LHCN-M2 (cell line): ENCODE measurements at regions not wholly inside any gene's neighbourhood (a gene's known extent, or its start where the extent isn't known, plus 50 kb on each side); places are given as distances from the start of the nearest gene placed in this dataset.

Source experiments
- DNase-seq: peaks from one replicate; pipeline ENCODE4 v3.0.0-alpha.2; 2012; ENCODE audit warnings: low read depth

DNA sequence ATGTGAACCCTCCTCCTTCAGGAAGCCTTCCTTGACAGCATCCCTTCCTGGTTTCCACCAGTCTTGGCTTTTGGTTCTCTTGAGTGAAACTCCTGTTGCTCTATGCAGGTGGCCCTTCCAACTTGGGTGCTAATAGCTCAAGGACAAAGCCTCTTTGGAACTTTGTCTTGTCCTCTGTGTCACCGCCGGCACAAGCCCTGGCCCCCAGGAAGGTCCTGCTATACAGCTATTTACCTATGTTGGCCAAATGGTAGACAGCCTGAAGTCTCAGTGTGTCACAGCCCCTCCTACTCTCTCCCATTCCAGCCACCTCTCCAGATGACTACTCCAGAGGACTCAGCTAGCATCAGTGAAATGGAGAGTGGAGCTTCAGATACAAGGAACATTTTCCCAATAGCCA lies 94.7 kb upstream of the ZNF618 start:
- no peak for DNase-seq

DNA sequence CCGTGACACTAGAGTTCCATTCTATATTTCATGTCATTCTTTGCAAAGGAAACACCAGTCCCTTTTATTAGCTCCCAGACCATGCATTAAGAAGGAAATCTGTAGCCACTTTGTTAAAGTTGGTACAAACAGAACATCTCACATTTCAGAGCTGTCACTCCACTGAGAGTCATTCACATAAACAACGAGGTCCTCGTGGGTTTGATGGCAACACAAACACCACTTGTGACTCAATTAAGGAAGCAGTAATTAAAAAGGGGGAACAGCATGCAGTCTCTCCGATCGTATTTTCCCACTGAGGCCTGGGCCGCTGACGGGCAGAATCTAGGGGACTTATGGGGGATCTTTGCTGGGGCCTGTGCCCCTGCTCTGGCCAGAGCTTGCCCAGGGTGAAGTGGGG lies 94.2 kb upstream of the ZNF618 start:
- no peak for DNase-seq

DNA sequence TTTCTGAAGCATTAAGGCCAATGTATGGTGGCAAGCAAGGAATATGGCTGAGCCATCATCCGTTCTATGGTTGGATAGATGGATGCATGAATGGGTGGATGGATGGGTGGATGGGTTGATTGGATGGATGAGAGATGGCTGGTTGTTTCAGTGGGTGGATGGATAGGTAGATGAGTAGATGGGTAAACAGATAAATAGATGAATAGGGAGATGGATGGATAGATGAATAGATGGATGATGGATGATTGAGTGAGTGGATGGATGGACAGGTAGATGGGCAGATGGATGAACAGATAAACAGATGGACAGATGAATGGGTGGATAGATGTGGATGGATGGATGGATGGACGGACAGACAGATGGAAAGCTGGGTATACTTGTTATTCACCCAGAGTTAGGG lies 92.6 kb upstream of the ZNF618 start:
- no peak for DNase-seq

DNA sequence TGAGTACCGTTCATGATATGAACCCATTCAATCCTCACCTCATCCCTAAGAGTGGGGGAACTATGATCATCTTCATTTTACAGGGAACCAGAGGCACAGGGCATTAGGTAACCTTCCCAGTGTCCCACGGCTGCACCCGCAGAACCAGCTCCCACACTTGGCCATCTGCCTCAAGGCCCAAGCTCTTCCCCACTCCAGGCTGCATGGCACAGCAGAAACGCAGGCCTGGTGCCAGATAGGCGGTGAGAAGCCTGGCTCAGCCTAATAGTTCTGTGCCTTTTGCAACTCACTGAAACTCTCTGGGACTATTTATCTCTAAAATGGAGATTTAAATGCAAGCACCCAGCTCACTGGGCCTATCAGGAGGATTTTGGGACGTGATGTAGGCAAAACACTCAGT lies 90.8 kb upstream of the ZNF618 start:
- no peak for DNase-seq

DNA sequence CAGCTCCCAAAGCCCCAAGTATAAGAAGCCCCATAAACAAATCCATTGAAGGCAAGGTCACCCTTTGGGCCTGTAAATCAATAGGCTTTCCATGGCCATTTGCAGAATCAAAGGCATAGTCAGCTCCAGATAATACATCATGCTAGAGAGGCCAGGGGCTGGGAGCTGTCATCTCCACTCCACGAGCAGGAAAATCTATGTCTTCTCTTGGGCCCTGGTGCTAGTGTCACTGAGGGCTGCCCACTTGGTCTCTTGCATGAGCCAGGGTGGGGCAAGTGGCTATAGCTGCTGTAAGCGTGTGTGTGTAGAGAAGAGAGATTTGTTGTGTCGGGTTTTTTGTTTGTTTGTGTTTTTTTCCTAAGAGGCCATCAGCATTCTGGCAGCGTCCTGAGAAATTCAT lies 90.0 kb upstream of the ZNF618 start:
- no peak for DNase-seq

DNA sequence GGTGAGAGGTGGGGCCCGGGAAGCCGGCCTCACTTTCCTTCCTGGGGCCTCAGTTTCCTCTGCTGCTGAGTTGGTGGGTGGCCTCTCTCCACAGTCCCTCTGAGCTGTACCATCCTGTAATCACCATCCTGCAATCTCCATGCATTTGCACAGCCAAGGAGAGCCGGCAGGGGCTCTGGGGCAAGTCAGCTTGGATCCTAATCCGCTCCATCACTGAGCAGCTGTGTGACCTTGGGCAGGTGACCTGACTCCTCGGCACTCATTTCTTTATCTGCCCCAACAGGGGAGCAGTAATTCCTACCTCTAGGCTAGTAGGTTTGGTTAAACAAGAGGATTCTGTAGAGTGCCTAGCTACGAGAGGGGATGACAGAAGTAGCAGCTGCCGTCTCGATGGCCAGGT lies 88.2 kb upstream of the ZNF618 start:
- DNase-seq, result no peak

DNA sequence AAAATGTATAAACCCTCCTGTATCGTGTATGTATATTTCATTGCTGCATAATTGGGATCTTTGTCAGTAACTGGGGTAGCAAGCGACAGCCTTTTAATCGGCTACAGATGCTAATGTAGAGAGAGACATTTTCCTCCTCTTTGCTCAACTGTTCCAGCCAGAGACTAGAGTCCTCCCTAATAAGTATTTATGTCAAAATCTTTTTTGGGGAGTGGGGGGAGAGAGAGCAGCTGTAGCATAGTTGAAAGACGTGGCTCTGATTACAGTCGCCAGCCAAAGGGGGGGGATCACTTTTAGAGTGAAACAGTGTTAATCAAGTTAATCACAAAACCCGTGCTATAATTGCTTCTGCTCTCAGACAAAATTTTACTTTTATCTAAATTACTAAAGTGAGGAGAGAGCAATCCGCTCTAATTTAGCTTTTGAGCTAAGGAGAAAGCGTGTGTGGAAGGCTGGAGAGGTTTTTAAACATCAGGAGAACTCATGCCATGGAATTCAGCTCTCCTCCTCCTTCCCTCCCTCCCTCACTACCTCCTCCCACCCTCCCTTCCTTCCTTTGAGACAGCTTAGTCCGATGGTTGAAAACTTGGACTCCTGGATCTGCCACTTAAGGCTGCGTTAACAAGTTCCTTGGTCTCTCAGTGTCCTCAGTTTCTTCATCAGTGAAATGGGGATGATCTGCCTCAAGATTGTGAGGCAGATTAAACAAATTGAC lies 87.3 kb upstream of the ZNF618 start:
- DNase-seq, result no peak

DNA sequence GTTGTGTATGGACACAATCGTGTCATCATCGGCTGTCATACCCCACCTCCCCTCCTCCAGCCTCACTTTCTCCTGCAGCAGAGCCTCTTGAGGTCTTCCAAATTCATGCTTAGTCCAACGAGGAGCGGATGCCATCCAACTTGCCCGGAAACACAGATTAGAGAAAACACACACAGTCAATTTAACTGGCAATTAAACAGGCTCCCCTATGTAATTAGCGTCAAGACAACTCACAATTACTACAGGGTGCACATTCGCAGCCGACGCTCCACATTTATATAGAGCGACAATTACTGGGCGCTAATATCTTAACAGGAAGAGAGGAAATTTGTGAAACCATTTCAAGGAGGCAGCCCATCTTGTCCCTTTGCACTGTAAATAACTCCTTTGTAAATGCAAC lies 86.0 kb upstream of the ZNF618 start:
- DNase-seq, result no peak

DNA sequence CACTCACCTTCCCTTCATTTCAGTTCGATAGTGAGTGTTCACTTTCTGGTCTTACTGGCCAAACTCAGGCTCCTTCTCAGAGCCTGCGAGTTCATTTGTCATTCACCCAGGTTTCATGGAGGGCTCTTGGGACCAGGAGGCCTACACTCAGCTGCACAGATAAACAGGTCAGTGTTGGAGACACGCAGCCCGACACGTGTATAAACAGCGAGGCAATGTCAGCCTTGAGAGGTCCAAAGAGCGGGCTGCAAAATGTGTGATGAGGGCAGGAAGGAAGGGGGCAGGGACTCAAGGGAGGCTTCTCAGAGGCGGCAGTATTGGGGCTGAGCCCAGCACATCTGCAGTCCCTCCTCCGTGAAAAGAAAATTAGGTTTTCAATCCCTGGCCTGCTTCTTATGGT lies 82.6 kb upstream of the ZNF618 start:
- no peak for DNase-seq

DNA sequence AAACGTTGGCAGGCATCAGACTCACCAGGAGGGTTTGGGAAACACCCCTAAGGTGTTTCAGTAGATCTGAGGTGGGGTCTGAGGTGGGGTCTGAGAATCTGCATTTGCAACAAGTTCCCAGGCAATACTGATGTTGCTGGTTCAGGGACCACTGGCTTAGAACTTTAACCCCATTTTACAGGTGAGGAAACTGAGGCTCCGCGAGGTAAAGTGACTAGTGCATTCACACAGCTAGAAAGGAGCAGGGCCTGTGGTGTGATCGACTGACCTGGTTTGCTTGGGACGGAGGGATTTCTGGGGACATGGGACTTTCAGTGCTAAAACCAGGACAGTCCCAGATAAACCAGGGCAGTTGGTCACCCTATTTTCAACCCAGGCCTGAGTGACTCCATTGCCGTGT lies 81.4 kb upstream of the ZNF618 start:
- no peak for DNase-seq

DNA sequence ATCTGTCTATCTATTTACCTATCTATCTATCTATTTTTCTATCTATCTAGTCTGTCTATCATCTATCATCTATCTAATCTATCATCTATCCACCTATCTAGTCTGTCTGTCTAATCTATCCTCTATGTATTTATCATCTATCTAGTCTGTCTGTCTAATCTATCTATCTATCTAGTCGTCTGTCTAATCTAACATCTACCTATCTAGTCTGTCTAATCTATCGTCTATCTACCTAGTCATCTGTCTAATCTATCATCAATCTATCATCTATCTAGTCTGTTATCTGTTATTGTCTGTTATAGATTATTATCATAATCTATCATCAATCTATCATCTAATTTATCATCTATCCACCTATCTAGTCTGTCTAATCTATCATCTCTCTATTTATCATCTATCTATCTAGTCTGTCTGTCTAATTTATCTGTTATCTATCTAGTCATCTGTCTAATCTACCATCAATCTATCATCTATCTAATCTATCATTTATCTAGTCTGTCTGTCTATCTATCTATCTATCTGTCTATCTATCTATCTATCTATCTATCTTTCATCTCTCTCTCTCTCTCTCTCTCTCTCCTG lies 80.2 kb upstream of the ZNF618 start:
- DNase-seq, result no peak

DNA sequence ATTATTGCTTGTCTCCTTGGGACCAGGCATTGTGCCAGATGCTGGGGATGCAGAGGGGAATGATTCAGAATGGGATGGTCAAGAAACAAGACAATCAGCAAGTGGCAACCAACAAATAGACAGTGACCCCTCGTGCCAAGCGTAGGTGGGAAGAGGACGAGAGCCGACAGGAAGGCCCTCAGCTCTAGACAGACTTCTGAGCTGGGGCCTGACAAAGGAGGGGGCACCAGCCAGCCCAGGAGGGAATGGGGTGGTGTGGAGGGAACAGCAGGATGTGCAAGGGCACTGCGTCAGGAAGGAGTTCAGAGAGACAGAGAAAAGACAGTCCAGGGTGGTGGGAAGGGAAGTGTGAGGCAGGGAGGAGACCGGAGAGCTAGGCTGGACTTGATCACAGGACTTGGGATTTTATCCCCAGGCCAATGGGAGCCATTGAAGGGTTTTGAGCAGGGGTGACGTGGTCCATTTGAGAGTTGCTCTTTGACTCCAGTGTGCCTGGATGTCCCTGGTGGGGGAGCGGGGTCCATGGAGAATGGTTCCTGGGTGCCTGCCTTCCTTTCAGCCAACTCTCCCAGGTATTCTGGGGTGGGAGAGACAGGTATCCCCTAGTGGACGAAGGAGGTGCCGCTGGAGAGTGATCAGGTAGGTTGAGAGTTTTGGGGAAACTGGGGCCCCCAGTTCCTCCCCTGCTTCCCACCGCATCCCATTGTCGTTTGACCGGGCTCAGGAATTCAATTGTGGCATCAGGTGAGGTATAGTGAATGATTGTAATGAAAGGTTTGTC lies 79.3 kb upstream of the ZNF618 start:
- no peak for DNase-seq

DNA sequence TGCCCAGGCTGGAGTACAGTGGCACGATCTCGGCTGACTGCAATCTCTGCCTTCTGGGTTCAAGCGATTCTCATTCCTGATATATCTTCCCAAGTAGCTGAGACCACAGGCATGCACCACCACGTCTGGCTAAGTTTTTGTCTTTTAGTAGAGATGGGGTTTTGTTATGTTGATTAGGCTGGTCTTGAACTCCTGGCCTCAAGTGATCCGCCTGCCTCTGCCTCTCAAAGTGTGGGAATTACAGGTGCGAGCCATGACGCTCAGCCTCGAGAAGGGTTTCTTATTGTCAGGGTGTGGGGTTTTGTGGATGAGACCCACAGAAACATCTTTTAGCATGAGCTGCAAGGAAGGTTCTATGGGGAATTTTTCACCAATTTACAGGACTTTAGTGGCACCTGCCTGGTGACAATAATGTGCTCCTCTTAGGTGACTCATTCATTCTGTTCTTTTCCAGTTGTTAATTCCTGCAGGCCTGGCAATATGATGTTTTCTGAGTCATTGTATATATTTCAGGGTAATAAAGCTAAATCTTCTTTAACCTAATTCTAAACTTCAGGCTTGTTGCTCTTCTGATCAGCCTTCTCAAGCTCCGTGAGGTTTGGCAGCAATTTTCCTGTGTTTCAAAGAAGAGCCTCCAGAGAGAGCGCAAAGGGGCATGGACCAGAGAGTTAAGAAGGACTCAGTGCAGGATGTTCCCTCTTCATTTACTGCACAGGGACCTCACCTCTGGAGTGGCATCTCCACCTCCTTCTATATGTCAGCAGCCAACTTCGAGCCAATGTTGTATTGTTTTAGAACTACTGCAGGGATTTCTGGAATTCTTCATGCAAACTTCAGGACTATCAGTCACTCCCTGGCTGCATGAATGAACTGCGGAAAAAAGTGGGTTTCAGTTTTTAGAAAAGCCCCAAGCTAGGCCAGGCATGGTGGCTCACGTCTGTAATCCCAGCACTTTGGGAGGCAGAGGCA lies 77.8 kb upstream of the ZNF618 start:
- peak; percentile 10 for DNase-seq

DNA sequence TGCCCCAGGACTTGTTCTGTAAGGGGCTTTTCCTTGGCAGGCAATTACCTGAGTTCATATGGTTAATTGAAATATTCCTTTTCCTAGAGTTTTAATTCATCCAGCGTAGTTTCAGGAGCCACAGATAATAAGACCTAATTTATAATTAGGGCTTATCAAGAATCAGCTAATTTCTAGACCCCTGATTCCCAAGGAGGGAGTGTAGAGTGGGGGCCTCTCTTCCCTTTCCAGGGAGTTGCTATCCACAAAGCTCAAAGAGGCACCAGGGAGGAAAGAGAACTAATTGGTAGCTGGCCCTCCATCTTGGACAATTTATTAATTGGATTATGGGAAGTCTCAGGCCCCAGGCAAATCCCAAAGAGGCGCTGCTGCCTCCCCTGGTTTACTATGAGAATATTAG lies 75.8 kb upstream of the ZNF618 start:
- DNase-seq, result no peak

DNA sequence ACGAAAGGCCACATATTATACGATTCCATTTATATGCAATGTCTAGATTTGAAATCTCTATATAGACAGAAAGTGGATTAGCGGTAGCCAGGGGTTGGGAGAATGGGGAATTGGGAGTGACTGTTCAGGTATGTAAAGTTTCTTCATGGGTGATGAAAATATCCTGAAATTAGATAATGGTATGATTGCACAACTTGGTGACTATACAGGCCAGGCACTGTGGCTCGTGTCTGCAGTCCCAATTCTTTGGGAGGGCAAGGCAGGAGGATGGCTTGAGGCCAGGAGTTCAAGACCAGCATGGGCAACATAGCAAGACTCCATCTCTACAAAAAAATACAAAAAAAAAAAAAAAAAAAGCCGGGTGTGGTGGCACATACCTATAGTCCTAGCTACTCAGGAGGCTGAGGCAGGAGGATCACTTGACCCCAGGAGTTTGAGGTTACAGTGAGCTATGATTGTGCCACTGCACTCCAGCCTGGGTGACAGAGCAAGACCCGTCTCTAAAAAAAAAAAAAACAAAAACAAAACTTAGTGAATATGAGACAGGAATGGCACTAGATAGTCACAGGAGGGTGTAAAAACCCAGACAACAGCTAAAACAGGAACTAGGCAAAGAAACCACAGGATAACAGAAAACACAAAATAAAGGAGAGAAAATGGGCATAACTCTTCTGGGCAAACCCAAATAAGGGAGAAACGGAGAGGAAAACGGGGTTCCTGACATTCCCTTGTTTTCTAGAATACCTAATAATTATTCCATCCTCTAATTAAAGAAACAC lies 72.1 kb upstream of the ZNF618 start:
- no peak for DNase-seq

DNA sequence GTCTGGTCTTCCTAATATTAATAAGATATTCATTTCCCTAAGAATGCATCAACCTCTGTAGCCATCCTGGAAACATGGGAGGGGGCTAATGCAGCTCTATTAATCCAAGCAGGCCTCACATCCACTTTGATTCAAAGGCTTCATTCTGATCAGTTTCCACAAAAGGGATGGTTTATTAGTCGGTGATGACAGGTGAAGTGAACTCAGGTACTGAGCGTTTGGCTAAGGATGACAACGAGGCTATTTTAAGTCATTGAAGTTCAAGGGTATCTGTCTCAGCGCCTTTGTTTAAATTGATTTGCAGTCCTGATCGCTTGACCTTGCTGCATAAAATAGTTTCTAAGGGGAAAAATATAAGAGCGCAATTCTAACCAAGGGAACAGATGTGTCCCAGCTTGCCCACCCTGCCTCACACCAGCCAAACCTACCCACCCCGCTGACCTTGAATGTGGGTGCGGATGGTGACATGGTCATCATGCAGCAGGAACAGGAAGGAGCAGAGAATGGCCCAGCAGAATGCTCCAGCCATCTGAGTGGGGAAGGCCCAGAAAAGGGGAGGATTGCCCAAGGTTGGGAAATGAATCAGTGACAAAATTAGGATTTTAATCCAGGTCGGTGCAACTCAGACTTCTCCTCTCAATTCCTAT lies 70.5 kb upstream of the ZNF618 start:
- no peak for DNase-seq

DNA sequence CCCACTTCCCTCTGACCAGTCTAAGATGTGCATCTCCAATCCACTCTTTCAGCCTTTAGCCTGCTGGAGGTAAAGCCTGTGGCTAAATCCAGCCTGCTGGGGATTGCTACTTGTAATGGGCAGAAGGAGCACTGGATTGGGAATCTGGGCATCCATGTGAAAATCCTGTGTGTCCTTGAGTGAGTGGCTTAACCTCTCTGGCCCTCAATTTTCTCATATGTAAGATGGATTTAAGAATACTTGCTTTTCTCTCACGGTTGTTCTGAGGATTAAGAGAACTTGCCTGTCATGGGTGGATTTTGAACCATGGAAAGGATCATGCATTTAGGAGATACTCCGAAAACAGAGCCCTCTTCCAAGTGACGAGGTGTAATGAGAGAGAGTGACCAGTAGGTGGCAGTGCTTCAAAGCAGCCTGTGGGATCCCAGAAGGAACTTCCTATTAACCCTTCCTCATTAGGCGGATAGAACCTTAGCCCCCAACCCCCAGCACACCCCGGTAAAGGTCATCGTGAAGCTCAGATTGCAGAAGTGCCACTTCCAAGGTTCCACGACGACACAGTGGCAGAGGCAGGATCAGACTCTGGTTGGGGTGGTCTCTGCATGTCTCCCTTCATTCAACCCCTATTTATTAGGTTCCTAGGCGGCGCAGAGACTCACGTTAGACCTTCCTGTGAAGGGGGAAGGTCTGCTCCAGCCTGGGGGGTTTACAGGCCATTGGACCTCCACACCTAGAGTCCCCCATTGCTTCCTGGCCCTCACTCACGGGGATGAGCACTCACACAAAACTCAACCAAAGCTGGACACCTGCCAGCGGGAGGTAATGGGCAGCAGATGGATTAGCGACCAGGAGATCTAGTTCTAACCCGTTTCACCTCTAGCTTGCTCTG lies 68.7 kb upstream of the ZNF618 start:
- peak; percentile 52 for DNase-seq

DNA sequence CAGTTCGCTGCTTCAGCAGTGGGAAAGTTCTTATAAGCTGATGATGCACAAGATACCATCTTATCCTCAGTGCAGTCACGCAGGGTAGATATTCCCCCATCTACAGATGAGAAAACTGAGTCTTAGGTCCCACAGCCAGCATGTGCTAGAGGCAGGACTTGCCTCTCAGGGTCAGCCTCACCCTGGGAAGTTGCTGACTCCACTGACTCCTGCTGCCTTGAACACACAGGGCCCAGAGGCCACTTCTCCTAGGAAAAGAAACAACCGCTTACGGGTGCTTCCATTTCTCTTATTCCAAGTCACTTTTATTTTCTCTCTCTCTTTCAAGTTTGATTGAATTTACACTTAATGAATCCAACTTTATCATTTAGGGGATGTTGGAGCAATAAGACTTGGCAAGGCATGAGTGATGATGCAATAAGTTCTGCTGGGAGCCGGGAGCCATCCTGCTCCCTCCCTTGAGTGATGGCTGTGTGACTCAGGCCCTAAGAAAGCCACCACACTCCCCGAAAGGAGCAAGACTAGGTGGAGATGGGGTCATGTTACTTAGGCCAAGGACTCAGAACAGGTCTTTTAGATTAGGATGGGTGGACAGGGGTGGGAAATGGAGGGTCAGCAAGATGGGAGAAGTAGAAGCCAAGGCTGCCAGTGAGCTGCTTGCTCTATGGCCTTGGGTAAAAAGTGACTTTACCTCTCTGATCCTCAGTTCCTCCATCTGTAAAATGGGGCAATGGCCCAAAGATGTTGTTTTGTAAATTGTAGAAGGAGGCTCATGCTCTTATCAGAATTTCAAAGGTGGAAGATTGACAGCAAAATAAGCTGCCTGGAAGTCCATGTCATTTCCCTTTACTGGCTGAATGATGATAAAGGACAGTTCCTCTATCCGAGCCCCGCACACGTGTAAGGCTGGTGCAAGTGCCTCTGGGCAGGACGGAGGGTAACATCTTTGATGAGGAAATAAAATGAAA lies 67.4 kb upstream of the ZNF618 start:
- peak; percentile 74 for DNase-seq
